OCI-LY3 (cell line): ENCODE measurements at regions not wholly inside any gene's neighbourhood (a gene's known extent, or its start where the extent isn't known, plus 50 kb on each side); places are given as distances from the start of the nearest gene placed in this dataset.

Source experiments
- H2AFZ ChIP-seq: fragments of 200-600, 300-600 bp; shearing (Covaris generic); 2 replicates; pipeline ENCODE4 v1.6.0; 2014; ENCODE audit warnings: antibody characterized with exemption, low read depth, low read length
- H3K27ac ChIP-seq: fragments of 200-600, 300-600 bp; sonication (generic); 2 replicates; pipeline ENCODE4 v1.5.1; 2014; ENCODE audit warnings: mild to moderate bottlenecking, low read length, moderate library complexity, mixed read lengths
- H3K27me3 ChIP-seq: fragments of 200-600, 300-600 bp; sonication (generic); 2 replicates; pipeline ENCODE4 v1.6.1; 2014; ENCODE audit warnings: low read depth, low read length, mixed read lengths
- H3K36me3 ChIP-seq: fragments of 200-600, 300-600 bp; sonication (generic); replicated peaks from 2 replicates; pipeline ENCODE3; 2014; ENCODE audit warnings: low read depth, low read length, mixed read lengths
- H3K4me1 ChIP-seq: fragments of 300-600, 200-600 bp; sonication (generic); 2 replicates; pipeline ENCODE4 v1.6.1; 2014; ENCODE audit warnings: low read length, mixed read lengths
- H3K4me2 ChIP-seq: fragments of 200-600, 300-600 bp; sonication (generic); 2 replicates; pipeline ENCODE4 v1.6.1; 2014; ENCODE audit warnings: low read length, mixed read lengths
- H3K4me3 ChIP-seq: fragments of 300-600, 200-600 bp; sonication (generic); 2 replicates; pipeline ENCODE4 v1.5.1; 2014; ENCODE audit warnings: antibody characterized with exemption, mild to moderate bottlenecking, low read length, moderate library complexity
- H3K79me2 ChIP-seq: fragments of 300-600, 200-600 bp; shearing (Covaris generic); 2 replicates; pipeline ENCODE4 v1.6.1; 2014; ENCODE audit warnings: mild to moderate bottlenecking, low read length, mixed read lengths
- H3K9ac ChIP-seq: fragments of 300-600, 200-600 bp; shearing (Covaris generic); 2 replicates; pipeline ENCODE4 v1.6.0; 2014; ENCODE audit warnings: mild to moderate bottlenecking, low read length, moderate library complexity
- H3K9me3 ChIP-seq: fragments of 200-600, 300-600 bp; shearing (Covaris generic); 2 replicates; pipeline ENCODE4 v1.6.1; 2014; ENCODE audit warnings: low read length, mixed read lengths; ENCODE audit not compliant: insufficient read depth
- H4K20me1 ChIP-seq: fragments of 200-600, 300-600 bp; sonication (generic); 2 replicates; pipeline ENCODE4 v1.6.1; 2016; ENCODE audit warnings: low read length, mixed read lengths; ENCODE audit not compliant: insufficient read depth
- CTCF ChIP-seq: fragments of 200-600, 300-600 bp; sonication (generic); IDR thresholded peaks from 2 replicates; pipeline ENCODE4 v1.5.1; 2014; ENCODE audit warnings: antibody characterized with exemption, low read length, low read depth
- EZH2phosphoT487 ChIP-seq: fragments of 200-600 bp; shearing (Covaris generic); IDR thresholded peaks from 2 replicates; pipeline ENCODE4 v1.6.1; 2018; ENCODE audit warnings: antibody characterized with exemption, mixed run types, low read depth

DNA sequence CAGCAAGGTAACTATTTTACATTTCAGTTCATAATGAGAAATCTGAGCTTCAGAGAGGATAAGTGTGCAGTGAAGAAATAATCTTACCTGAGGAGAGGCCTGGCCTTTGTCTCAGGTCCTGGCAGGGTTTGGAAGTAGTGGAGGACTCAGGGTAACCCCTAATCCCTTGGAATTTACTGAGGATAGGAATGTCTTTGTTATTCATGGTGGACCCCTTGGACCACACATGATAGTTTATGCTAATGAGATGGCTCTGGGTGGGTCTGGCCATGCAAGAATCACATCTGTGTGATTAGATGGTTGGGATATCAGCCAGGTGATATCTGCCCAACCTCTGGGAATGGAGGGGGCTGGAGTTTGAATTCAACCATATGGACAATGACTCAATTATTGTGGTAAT lies 65.0 kb upstream of the DAZL start:
- H3K79me2 ChIP-seq, result no peaks in the 10 kb centered on the region
- no peak overlapping the region for H3K4me3 ChIP-seq
- H3K27ac ChIP-seq, result no peak overlapping the region
- H3K9ac ChIP-seq, result no peak overlapping the region
- H3K9me3 ChIP-seq, result no peaks in the 10 kb centered on the region
- TF ChIP-seq CTCF, result no peak
- no peak for TF ChIP-seq EZH2phosphoT487
- H3K4me1 ChIP-seq, result no peaks in the 10 kb centered on the region
- no peaks in the 10 kb centered on the region for H4K20me1 ChIP-seq
- no peak overlapping the region for H2AFZ ChIP-seq
- H3K4me2 ChIP-seq, result no peak overlapping the region
- H3K36me3 ChIP-seq, result no peaks in the 10 kb centered on the region
- no peaks in the 10 kb centered on the region for H3K27me3 ChIP-seq

- H3K4me1 ChIP-seq, result no peaks in the 10 kb centered on the region
- no peaks in the 10 kb centered on the region for H4K20me1 ChIP-seq
- peaks cover 10% of the 10 kb centered on the region for H3K9me3 ChIP-seq
- no peaks in the 10 kb centered on the region for H3K36me3 ChIP-seq
- no peaks in the 10 kb centered on the region for H3K79me2 ChIP-seq
- no peaks in the 10 kb centered on the region for H3K27me3 ChIP-seq
- no peak overlapping the region for H3K9ac ChIP-seq
- no peak overlapping the region for H2AFZ ChIP-seq
- no peak overlapping the region for H3K4me2 ChIP-seq
- TF ChIP-seq EZH2phosphoT487 (no peak), CTCF (no peak)
- H3K27ac ChIP-seq, result no peak overlapping the region
- no peak overlapping the region for H3K4me3 ChIP-seq
Observed at GRCh38 chr3:16671690-16672089, 66.5 kb upstream of the DAZL start.

GRCh38 chr3:16673530-16673929 lies 68.3 kb upstream of the DAZL start:
- Histone ChIP-seq H3K9ac (no peak overlapping the region), H3K9me3 (peaks cover 10% of the 10 kb centered on the region), H3K4me1 (no peaks in the 10 kb centered on the region), H3K27ac (no peak overlapping the region), H2AFZ (no peak overlapping the region), H3K4me3 (no peak overlapping the region), H3K4me2 (no peak overlapping the region), H4K20me1 (no peaks in the 10 kb centered on the region), H3K36me3 (no peaks in the 10 kb centered on the region), H3K79me2 (no peaks in the 10 kb centered on the region), H3K27me3 (no peaks in the 10 kb centered on the region)
- TF ChIP-seq EZH2phosphoT487 (no peak), CTCF (no peak)

- H3K4me2 ChIP-seq, result no peak overlapping the region
- H2AFZ ChIP-seq, result no peak overlapping the region
- H3K9me3 ChIP-seq, result peaks cover 10% of the 10 kb centered on the region
- H4K20me1 ChIP-seq, result no peaks in the 10 kb centered on the region
- no peaks in the 10 kb centered on the region for H3K27me3 ChIP-seq
- H3K9ac ChIP-seq, result no peak overlapping the region
- H3K36me3 ChIP-seq, result no peaks in the 10 kb centered on the region
- no peak overlapping the region for H3K4me3 ChIP-seq
- no peaks in the 10 kb centered on the region for H3K4me1 ChIP-seq
- TF ChIP-seq CTCF (no peak), EZH2phosphoT487 (no peak)
- H3K27ac ChIP-seq, result no peak overlapping the region
- H3K79me2 ChIP-seq, result no peaks in the 10 kb centered on the region
Observed at GRCh38 chr3:16675805-16676204, 70.6 kb upstream of the DAZL start.
